HG03442 (cell line): ENCODE measurements at regions not wholly inside any gene's neighbourhood (a gene's known extent, or its start where the extent isn't known, plus 50 kb on each side); places are given as distances from the start of the nearest gene placed in this dataset.

ENCODE experiments used
- ATAC-seq: cut with Tn5 transposase; IDR thresholded peaks from one replicate; pipeline ENCODE4 v1.9.1; 2021; ENCODE audit warnings: mild to moderate bottlenecking, moderate library complexity; ENCODE audit not compliant: unreplicated experiment

GRCh38 chr3:6779140-6779539, 81.8 kb upstream of the GRM7 start:
- no peak for ATAC-seq

DNA sequence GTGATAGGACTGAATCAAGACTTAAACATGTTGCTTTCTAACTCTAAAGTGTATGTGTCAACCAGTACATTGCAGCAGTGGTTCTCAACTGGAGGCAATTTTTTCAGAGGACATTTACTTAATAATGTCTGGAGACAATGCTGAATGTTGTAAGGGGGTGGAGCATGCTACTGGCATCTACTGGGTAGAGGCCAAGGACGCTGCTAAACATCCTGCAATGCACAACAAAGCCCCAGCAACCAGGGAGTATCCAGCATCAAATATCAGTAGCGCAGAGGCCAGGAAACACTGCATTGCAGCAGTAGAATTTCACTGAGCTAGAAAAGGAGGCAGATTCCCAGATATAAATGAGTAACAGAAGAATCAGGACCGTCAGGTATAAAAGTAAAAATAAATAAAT, 79.8 kb upstream of the GRM7 start:
- no peak for ATAC-seq

GRCh38 chr3:6785726-6786125, 75.2 kb upstream of the GRM7 start:
- ATAC-seq = no peak

DNA sequence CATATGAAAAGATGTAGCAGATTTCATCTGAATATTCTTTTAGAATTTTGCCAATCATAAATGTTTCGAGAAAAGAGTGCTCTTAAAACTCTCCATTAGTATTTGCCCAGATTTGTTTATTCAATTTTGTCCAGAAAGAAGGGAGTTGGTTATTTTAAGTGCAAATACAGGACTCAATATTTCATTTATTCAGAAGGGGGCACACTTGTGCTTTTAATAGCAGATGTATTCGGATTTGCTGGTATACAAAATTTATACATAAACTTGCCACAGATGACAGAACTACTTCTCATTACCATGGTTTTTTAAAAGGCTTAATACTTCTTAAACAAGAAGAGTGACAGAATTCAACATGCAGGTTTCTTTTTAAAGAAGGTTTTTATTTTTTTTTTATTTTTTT, 69.8 kb upstream of the GRM7 start:
- ATAC-seq = no peak

DNA sequence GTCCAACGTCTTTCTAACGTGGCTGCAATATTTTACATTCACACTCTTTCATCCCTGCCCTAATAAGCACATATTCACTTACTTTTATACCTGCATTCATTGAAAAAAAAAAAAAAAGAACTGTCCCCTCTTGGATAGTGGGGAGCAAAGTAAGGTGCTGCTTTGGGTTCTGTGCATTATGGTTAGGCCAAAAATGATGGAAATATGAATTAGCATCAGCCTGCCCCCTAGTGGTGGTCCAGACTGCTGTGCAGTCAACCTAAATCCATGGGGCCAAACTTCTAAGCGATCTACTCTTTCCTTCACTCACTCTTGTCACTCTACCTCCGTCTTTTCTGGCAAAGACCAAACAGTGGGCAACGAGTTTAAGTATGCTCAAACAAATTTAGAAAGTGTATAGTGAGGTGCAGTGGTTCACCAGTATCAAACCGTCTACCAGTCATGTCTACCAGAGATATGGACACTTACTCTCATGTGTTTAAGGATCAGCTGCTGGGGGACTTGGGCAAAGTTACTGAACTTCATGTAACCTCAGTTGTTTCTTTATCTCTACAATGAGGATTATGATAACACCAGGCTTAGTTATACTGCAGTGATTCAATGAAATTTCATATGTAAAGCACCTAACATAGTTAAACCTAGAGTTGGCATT, 61.5 kb upstream of the GRM7 start:
- peak; percentile 90 for ATAC-seq

GRCh38 chr3:6803619-6804018, 57.3 kb upstream of the GRM7 start:
- no peak for ATAC-seq

DNA sequence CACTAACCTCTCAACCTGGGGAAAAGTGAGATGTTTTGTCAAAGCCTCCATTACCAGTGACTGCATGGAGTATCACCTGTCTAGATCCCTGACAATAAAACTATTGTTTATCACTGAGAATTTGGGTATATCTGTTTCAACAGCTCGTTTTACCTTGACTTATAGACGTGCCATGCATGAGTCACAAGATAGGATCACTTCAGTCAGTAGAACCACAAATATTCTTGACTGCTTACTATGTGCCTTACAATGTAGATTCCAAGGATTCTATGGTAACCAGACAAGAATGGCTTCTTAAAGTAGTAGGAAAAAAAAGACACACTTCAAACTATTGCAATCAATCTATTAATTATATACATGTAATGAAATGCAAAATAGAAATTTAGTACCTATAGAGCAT, 55.7 kb upstream of the GRM7 start:
- ATAC-seq = no peak

DNA sequence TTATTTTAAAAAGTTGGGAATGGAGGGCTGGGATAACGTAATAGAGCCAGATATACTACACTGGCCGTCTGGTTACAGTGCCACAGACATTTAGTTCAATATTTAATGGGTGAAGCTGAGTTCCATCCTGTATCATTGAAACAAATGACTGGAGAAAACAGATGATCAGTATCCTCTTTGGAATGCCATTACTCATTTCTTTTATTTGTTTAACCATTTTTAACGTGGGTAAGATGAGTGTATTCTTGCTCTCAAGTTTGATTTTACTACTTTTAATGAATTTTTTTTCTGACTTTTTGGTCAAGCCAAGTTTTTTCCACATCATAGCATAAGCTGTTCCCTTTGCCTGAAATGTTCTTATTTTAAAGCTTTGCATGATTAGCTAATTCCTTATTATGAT, 53.9 kb upstream of the GRM7 start:
- ATAC-seq = no peak

- no peak for ATAC-seq
Measured at GRCh38 chr3:6807967-6808588, 52.8 kb upstream of the GRM7 start.

DNA sequence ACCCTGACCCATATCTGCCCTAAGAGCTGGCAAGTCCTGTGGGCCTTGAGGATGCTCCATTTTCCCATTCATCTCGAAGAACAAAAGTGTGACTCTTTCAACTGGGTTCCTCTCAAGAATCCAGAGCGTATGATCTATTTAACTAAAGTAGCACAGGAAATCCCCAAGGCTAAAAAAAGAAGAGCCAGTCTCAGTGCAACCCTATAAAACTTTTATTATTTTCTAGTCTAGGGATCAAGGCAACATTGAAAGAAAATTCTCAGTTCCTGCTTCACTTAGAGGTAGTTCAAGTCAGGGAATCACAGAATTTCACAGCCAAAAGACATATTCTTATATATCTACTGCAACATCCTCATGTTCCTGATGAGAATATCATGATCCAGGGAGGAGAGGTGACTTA, 51.6 kb upstream of the GRM7 start:
- ATAC-seq = no peak
